SIG-M5 (cell line): ENCODE measurements at regions not wholly inside any gene's neighbourhood (a gene's known extent, or its start where the extent isn't known, plus 50 kb on each side); places are given as distances from the start of the nearest gene placed in this dataset.

Experiments
- DNase-seq: peaks from one replicate; lab custom pipeline; 2025; lab: John Stamatoyannopoulos, UW

DNA sequence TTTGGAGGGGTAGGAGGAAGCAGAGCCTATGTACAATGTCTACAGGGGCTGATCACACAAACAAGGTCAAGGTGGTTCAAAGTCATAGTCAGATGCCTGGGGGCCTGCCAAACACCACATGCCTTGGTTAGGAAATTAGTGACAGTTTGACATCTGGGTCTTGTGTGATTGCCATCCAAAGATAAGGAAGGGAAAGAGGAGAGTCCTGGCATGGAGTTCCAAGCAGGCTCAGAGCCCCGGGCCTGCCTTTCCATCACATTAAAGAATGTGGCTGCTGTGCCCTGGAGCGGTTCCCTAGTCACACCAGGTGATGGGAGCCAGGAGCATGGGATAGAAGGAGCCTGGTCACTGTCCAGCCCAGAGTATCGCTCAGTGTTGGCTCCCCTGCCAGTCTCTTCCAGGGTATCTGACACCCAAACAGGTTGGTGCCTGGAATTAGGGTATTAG, 53.6 kb upstream of the BCL2L14 start:
- no peak for DNase-seq

DNA sequence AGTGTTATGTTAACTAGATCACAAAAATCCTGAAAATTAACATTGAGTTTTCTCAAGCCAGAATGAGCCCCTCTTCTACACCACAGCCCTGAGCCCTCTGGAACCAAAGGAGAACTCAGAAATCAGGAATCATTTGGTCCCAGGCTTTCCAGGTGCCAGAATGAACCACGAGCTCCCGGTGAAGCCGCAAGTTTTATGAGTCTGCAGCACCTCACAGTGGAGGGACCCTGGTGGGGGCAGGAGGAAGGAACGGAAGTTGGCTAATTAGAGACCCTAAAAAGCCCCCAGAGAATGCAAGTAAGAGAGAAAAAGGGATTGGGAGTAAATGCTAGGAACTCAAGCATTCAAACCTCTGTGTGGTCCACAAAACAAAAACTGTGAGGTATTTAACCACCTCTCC, 52.9 kb upstream of the BCL2L14 start:
- no peak for DNase-seq

DNA sequence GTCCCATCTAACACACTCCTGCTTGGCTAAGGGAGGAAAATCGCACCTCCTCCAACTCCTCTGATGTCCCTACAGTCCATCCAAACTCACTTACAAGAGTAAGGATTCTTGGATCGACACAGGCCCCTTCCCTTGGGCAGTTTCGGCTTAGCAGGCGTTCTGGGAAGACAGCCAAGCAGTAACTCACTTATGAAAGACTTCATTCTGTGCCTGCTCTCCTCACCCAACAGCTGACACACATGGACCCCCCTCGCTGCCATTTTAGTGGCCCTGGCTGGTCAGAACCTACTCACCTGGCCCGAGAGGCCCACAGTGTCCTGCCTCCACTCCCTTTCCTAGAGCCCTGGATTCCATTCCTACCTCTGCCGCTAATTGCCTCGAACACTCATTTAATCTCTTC, 52.3 kb upstream of the BCL2L14 start:
- no peak for DNase-seq

DNA sequence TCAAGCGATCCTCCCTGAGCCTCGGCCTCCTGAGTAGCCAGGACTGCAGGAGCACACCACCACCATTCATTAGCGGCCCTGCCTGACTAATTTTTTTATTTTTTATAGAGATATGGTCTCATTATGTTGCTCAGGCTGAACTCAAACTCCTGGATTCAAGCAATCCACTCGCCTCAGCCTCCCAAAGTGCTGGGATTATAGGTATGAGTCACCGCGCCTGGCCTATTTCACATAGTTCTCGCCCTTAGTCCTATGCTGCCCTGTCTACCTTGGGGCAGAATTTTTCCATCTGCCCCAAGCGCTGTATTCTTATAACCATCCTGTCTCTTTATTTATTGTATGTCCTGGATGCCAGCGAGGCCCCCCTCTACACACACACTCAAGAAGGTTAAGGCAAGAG, 50.9 kb upstream of the BCL2L14 start:
- DNase-seq, result no peak

DNA sequence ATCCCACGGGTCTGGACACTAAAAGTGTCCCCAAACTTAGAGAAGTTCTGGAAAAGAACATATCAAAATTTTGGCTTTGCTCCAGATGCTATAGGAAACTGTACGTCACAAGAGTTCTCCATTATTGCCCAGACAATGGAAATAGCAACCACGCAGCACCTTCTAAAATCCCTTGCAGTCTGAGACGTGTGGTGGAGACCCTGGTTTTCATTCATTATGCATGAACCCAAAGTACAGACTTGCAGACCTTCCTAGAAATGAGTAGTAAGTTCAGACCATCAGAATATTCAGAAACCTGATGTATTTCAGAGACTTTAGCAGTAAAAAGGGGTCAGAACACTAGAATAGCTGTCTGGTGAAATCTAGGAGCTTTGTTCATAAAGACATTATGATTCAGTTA, 50.0 kb upstream of the BCL2L14 start:
- no peak for DNase-seq
